ENCODE measurements at regions not wholly inside any gene's neighbourhood (a gene's known extent, or its start where the extent isn't known, plus 50 kb on each side); places are given as distances from the start of the nearest gene placed in this dataset.

DNA sequence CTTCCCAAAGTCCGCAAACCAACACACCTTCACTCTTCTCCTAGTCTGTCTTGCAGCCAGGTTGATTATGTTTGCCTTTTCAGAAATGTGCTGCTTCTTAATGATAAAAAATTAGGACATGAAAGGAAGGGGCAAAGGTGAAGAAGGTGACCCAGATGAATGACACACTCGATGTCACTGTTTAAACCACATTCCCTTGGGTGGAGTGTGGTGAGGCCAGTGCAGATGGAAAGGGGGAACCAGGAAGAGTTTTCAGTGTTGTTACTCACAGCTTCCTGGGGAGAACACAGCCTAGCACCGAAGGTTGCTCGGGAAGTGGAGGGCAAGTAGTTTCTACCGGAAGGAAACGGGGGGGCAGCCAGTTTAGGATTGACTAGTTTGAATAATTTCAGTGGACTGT is 57.2 kb upstream of the BOD1L2 start:
- H3K4me1 ChIP-seq (ENCODE audit: control insufficient read depth in 2 of 2, insufficient read depth in 2 of 2, low read length in 2 of 2) = peaks cover 12 to 14% of the 10 kb centered on the region in 2 donors
- H3K9me3 ChIP-seq (ENCODE audit: control extremely low read depth in 1 of 3, control insufficient read depth in 2 of 3, insufficient read depth in 1 of 3, low read length in 2 of 3) = peaks cover 2 to 14% (median 4%) of the 10 kb centered on the region in 3 donors
- whole genome bisulfite sequencing (ENCODE audit: insufficient coverage) = 47% methylated on average over 4 of the region's 6 CpGs
- Mint-ChIP-seq H3K4me1 (peaks cover 18% of the 10 kb centered on the region), H3K9me3 (ENCODE audit: insufficient read depth) (no peaks in the 10 kb centered on the region), H3K4me3 (no peak overlapping the region), H3K27ac (no peak overlapping the region), H3K27me3 (peaks cover 86% of the 10 kb centered on the region)
- DNase-seq (no peak), ATAC-seq (ENCODE audit: low read depth) (no peak)
- H3K27ac ChIP-seq (ENCODE audit: low read length in 2 of 2) = no peak overlapping the region
- no peak overlapping the region for H3K9ac ChIP-seq (ENCODE audit: low read length)
- H2AFZ ChIP-seq (ENCODE audit: insufficient read depth, low read depth, low read length, poor library complexity, severe bottlenecking) = no peak overlapping the region
- peaks cover 0 to 88% (median 61%) of the 10 kb centered on the region in 4 experiments for H3K27me3 ChIP-seq (replicated peaks in 1 of 4; ENCODE audit: control extremely low read depth in 1 of 4, control insufficient read depth in 3 of 4, insufficient read depth in 4 of 4, low read length in 3 of 4)
- H3K4me2 ChIP-seq (replicated peaks; ENCODE audit: low read depth, low read length, poor library complexity, severe bottlenecking) = no peak overlapping the region
- ChIA-PET CTCF (no interaction called here), POLR2A (no interaction called here)
- no peaks in the 10 kb centered on the region for H4K20me1 ChIP-seq (ENCODE audit: control insufficient read depth, insufficient read depth, low read length, poor library complexity, severe bottlenecking)
- intact Hi-C loops (cut with micrococcal nuclease) = no loop called here
- H3K4me3 ChIP-seq (ENCODE audit: control extremely low read depth in 1 of 5, extremely low read depth in 1 of 5, insufficient read depth in 1 of 5, low read depth in 2 of 5, low read length in 4 of 5) = no peak overlapping the region
- TF ChIP-seq EZH2 (IDR thresholded peaks at IDR 0.05; ENCODE audit: borderline replicate concordance, insufficient read depth, low read depth, low read length, poor library complexity, severe bottlenecking) = no peak
- TF ChIP-seq, protein P1, sequence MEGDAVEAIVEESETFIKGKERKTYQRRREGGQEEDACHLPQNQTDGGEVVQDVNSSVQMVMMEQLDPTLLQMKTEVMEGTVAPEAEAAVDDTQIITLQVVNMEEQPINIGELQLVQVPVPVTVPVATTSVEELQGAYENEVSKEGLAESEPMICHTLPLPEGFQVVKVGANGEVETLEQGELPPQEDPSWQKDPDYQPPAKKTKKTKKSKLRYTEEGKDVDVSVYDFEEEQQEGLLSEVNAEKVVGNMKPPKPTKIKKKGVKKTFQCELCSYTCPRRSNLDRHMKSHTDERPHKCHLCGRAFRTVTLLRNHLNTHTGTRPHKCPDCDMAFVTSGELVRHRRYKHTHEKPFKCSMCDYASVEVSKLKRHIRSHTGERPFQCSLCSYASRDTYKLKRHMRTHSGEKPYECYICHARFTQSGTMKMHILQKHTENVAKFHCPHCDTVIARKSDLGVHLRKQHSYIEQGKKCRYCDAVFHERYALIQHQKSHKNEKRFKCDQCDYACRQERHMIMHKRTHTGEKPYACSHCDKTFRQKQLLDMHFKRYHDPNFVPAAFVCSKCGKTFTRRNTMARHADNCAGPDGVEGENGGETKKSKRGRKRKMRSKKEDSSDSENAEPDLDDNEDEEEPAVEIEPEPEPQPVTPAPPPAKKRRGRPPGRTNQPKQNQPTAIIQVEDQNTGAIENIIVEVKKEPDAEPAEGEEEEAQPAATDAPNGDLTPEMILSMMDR (IDR thresholded peaks at IDR 0.05) = no peak
- H3K79me2 ChIP-seq (ENCODE audit: control insufficient read depth, insufficient read depth, low read length) = no peaks in the 10 kb centered on the region
- no peaks in the 10 kb centered on the region for H3K36me3 ChIP-seq (replicated peaks in 1 of 2; ENCODE audit: control extremely low read depth in 1 of 2, control insufficient read depth in 1 of 2, extremely low read depth in 1 of 2, insufficient read depth in 2 of 2, low read length in 1 of 2)

DNA sequence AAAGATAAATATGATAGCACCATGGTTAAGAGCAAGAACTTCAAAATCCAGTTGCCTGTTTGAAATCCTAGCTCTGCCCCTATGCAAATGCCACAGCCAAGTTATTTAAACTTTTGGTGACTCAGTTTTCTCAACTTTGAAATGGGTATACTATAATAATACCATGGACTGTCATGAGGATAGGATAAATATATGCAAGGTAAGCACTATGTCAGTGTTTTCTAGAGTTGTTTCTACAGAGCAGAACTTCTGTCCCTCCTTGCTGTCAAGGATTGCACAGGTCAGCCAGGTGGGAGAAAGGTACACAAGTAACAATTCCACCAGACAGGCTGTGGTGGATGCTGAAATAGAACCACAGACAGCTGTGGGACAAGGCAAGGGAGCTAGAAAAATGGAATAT is 55.7 kb upstream of the BOD1L2 start:
- Histone ChIP-seq H4K20me1 (ENCODE audit: control insufficient read depth, insufficient read depth, low read length, poor library complexity, severe bottlenecking) (no peaks in the 10 kb centered on the region), H3K79me2 (ENCODE audit: control insufficient read depth, insufficient read depth, low read length) (no peaks in the 10 kb centered on the region), H3K4me1 (ENCODE audit: control insufficient read depth in 2 of 2, insufficient read depth in 2 of 2, low read length in 2 of 2) (peaks cover 4 to 5% of the 10 kb centered on the region in 2 donors), H3K36me3 (replicated peaks in 1 of 2; ENCODE audit: control extremely low read depth in 1 of 2, control insufficient read depth in 1 of 2, extremely low read depth in 1 of 2, insufficient read depth in 2 of 2, low read length in 1 of 2) (no peaks in the 10 kb centered on the region), H2AFZ (ENCODE audit: insufficient read depth, low read depth, low read length, poor library complexity, severe bottlenecking) (no peak overlapping the region), H3K27ac (ENCODE audit: low read length in 2 of 2) (no peak overlapping the region), H3K27me3 (replicated peaks in 1 of 4; ENCODE audit: control extremely low read depth in 1 of 4, control insufficient read depth in 3 of 4, insufficient read depth in 4 of 4, low read length in 3 of 4) (peaks cover 0 to 83% (median 55%) of the 10 kb centered on the region in 4 experiments), H3K4me2 (replicated peaks; ENCODE audit: low read depth, low read length, poor library complexity, severe bottlenecking) (no peak overlapping the region), H3K9me3 (ENCODE audit: control extremely low read depth in 1 of 3, control insufficient read depth in 2 of 3, insufficient read depth in 1 of 3, low read length in 2 of 3) (peaks cover 0 to 11% (median 2%) of the 10 kb centered on the region in 3 donors), H3K4me3 (ENCODE audit: control extremely low read depth in 1 of 5, extremely low read depth in 1 of 5, insufficient read depth in 1 of 5, low read depth in 2 of 5, low read length in 4 of 5) (no peak overlapping the region), H3K9ac (ENCODE audit: low read length) (no peak overlapping the region)
- intact Hi-C loops (cut with micrococcal nuclease) = no loop called here
- TF ChIP-seq, protein P1 (IDR thresholded peaks at IDR 0.05) = no peak
- no peak for TF ChIP-seq EZH2 (IDR thresholded peaks at IDR 0.05; ENCODE audit: borderline replicate concordance, insufficient read depth, low read depth, low read length, poor library complexity, severe bottlenecking)
- CTCF ChIA-PET = no interaction called here
- DNase-seq = no peak
- POLR2A ChIA-PET = no interaction called here
- Mint-ChIP-seq H3K4me3 (no peak overlapping the region), H3K27ac (no peak overlapping the region), H3K27me3 (peaks cover 80% of the 10 kb centered on the region), H3K9me3 (ENCODE audit: insufficient read depth) (no peaks in the 10 kb centered on the region), H3K4me1 (peaks cover 9% of the 10 kb centered on the region)
- ATAC-seq (ENCODE audit: low read depth) = no peak

Data from B cell (primary cell).